ENCODE measurements at regions not wholly inside any gene's neighbourhood (a gene's known extent, or its start where the extent isn't known, plus 50 kb on each side); places are given as distances from the start of the nearest gene placed in this dataset.

GRCh38 chr20:6184086-6184485 lies 61.3 kb upstream of the FERMT1 start:
- TF ChIP-seq GATA2 (IDR thresholded peaks at IDR 0.05; ENCODE audit: low read depth, low read length) (no peak), GATA3 (IDR thresholded peaks at IDR 0.05; ENCODE audit: low read depth, low read length) (no peak)

All from SH-SY5Y (cell line).